ELR (cell line): ENCODE measurements at regions not wholly inside any gene's neighbourhood (a gene's known extent, or its start where the extent isn't known, plus 50 kb on each side); places are given as distances from the start of the nearest gene placed in this dataset.
"Not testable (repeated sequence)": the region's sequence is repeated elsewhere in the genome, so short reads cannot be mapped to it uniquely, and the experiment has no call there.

Experiments
- DNase-seq: peaks from one replicate; pipeline ENCODE4 v3.0.0-alpha.2; 2015; ENCODE audit warnings: low read depth

DNA sequence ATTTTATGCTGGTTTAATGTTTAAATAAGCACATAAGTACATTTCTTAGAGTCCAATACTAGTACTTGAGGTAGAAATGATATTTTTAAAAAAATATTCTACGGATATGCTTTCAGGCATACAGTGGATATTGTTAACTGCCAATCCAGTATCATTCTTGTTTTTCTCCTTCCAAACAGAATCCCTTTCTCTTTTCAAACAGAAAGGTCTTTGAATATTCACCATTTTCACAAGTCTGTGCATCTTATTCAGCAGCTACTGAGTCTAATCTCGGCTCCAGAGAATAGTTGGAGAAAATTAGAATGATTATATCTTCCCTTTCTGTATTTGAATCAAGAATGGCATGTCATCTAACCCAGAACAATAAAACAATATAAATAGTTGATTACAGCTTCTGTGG lies 174.5 kb downstream of the GOLGA6L6 start:
- DNase-seq = no peak

GRCh38 chr15:20363591-20363990 lies 178.0 kb downstream of the GOLGA6L6 start:
- not testable (repeated sequence) for DNase-seq

DNA sequence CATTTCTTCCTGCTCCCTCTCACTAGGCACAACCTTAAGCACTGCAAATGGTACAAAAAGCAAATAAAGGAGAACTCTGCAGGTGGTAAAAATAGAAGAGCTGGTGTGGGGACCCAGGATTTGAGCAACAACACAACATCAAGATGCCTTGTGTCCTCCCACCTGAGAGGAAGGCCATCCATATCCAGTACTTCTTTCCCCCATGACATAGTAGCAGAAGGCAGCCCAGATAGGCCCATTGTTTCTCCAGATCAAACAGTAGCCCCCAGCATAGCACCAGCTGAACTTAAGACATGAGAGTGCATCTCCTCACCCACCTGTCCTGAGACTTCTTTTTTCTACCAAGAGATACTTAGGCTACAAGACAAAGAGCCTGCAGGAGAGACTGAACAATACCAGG lies 180.5 kb downstream of the GOLGA6L6 start:
- DNase-seq = no peak

- DNase-seq = no peak
Measured at GRCh38 chr15:20358779-20359414, 182.7 kb downstream of the GOLGA6L6 start.

GRCh38 chr15:20358066-20358778 lies 183.4 kb downstream of the GOLGA6L6 start:
- no peak for DNase-seq

- no peak for DNase-seq
Measured at GRCh38 chr15:20357481-20358065, 184.0 kb downstream of the GOLGA6L6 start.

GRCh38 chr15:20356911-20357480 lies 184.6 kb downstream of the GOLGA6L6 start:
- no peak for DNase-seq

DNA sequence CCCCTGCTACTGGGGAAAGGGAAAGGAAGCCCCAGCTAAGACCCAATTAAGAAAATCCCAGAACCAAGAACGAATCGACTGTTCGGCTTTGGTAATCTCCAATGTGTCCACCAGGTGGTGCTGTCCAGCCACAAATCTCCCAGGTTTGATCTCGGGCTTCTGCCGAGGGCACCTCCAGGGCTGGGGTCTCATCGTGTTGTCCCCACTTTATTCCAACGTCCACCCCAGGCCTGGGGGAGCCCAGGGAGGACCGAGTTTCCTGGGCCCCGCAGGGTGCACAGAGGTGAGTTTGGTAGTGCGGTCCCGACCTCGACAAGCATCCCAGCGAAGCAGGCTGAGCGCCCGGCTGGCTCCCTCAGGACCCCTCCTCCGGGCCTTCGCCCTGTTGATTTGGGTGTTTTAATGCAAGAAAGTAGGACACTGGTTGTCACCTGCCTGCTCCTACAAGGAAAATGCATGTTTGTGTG lies 185.1 kb downstream of the GOLGA6L6 start:
- peak; percentile 2 for DNase-seq

DNA sequence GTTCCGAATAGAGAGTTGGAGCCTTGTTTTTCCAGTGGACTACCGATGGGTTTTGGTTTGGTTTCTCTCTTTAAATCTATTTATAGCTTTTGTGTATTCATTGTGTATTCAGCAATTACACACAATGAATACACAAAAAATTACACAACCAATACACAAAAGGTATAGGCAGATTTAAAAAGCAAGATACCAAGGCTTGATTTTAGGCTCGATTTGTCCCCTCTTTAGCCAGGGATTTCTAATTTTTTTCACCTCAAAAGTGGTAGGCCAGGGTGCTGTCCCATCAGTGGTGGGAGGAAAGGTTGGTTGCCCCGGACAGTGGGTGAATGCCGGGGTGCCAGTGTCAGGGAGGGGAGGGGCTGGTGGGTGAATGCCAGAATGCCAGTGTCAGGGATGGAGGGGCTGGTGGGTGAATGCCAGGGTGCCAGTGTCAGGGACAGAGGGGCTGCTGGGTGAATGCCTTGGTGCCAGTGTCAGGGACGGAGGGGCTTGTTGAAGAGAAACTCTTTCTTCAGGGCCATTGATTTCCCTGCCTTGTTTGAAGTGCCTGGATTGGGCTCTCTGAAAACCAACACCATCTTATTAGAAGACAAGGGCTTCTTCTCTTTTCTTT lies 186.2 kb downstream of the GOLGA6L6 start:
- no peak for DNase-seq

DNA sequence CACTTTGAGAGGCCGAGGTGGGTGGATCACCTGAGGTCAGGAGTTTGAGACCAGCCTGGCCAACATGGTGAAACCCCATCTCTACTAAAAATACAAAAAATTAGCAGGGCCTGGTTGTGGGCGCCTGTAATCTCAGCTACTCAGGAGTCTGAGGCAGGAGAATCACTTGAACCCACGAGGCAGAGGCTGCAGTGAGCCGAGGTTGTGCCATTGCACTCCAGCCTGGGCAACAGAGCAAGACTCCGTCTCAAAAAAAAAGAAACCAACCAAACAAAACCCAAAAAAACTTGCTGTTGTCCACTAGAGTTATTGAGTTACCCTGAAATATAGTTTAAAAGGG lies 186.7 kb downstream of the GOLGA6L6 start:
- DNase-seq = not testable (repeated sequence)

- DNase-seq = no peak
Measured at GRCh38 chr15:20353966-20354883, 187.4 kb downstream of the GOLGA6L6 start.

DNA sequence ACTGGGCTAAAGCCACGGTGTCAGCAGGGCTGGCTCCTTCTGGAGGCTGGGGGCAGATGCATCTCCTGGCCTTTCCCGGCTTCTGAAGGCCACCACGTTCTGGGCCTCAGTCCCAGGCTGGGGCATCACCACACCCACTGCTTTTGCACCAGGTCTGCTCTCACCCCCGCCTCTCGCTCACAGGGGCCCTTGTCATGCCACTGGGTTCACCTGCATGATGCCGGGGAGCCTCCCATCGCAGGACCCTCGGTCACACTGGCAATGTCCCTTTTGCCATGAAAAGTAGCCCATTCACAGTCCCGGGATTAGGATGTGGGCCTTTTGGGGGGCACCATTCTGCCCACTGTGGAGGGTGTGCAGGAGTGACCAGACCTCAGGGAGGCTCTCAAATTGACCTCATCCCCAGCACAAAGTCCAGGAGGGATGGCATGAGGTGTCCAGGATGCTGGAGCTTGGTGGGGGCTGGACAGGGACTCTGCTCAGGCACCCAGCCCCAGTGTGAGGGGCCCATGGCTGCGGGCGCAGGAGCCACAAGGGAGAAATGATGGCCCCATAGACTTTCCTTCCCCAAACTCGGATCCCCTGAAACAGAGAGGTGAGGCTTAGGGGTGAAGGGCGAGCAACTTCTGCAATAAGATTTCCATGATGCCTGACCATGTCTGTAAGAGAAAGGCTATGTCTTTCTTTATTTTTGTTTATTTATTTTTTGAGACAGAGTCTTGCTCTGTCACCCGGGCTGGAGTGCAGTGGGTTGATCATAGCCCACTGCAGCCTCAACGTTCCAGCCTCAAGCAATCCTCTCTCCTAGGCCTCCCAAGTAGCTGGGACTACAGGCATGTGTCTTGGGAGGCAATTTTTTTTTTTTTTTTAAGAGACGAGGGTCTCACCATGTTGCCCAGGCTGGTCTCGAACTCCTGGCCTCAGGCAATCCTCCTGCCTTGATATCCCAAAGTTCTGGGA lies 189.1 kb downstream of the GOLGA6L6 start:
- no peak for DNase-seq

GRCh38 chr15:20351448-20351971 lies 190.1 kb downstream of the GOLGA6L6 start:
- no peak for DNase-seq

DNA sequence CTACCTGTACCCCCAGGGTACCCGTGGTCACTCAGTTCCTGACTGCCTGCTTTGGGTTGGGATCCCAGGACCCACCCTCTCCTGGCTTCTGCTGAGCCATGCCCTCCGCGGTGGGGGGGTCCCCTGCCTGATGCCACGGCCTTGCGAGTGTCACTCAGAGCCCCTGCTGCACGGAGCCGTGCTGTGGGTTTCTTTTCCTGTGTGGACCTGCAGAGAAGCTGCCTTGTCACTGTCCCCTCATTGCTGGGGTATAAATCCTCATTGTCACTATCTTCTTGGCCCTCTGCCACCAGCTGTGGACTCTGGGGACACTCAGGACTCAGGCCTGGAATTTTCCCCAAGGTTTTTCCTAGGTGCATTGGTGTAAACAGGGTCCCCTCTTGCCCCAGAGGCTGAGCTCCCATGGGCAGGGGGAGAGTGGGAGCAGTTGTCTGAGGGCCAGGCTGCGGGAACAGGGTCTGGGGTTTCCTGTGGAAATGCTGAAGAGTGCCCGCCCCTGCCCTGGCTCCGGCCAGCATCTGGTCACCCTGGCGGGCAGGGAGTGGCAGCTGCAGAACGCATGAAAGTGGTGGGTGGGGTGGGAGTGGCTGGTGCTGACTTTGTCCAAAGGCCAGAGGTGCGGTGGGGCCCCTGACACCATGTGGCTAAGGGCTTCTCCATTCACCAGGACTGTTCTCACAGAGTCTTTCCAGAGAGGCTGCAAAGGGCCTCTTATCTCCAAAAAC lies 191.7 kb downstream of the GOLGA6L6 start:
- DNase-seq = no peak

GRCh38 chr15:20348900-20349773 lies 192.5 kb downstream of the GOLGA6L6 start:
- DNase-seq = no peak

- DNase-seq = no peak
Measured at GRCh38 chr15:20348291-20348899, 193.2 kb downstream of the GOLGA6L6 start.

GRCh38 chr15:20346082-20346805 lies 195.4 kb downstream of the GOLGA6L6 start:
- no peak for DNase-seq
